Body of pancreas (tissue), 4 donors: ENCODE measurements at regions not wholly inside any gene's neighbourhood (a gene's known extent, or its start where the extent isn't known, plus 50 kb on each side); places are given as distances from the start of the nearest gene placed in this dataset.

ENCODE experiments used
- ATAC-seq: fragments of 150-250 bp; one replicate; pipeline ENCODE4 v1.9.1; 2016
- DNase-seq, 4 donors: peaks; one replicate each; pipeline ENCODE4 v3.0.0-alpha.2; 2019
- H3K27ac ChIP-seq, 4 donors: fragments of 200-600 bp; sonication (generic); 1 replicate in 3 of 4; 2 replicates in 1 of 4; pipeline versions ENCODE4 v1.5.1 to v1.6.1; 2016 to 2019; ENCODE audit warnings: mild to moderate bottlenecking in 1 of 4, mixed read lengths in 1 of 4, moderate library complexity in 1 of 4
- H3K27me3 ChIP-seq, 2 donors: fragments of 200-600 bp; sonication (generic); one replicate each; pipeline ENCODE4 v1.6.0; 2016; ENCODE audit warnings: mild to moderate bottlenecking in 1 of 2
- H3K36me3 ChIP-seq, 2 donors: fragments of 200-600 bp; sonication (generic); replicated peaks in 1 of 2; 2 replicates each; pipeline ENCODE4 v1.5.1; 2016; ENCODE audit warnings: low read depth in 2 of 2; ENCODE audit not compliant: insufficient read depth in 1 of 2
- H3K4me1 ChIP-seq: fragments of 200-600 bp; sonication (generic); one replicate; pipeline ENCODE4 v1.6.0; 2016
- H3K4me3 ChIP-seq, 2 donors: fragments of 200-600 bp; sonication (generic); 1 replicate in 1 of 2; 2 replicates in 1 of 2; pipeline ENCODE4 v1.5.1; 2016 to 2019
- H3K9me3 ChIP-seq, 3 donors: fragments of 200-600 bp; sonication (generic); 1 replicate in 2 of 3; 2 replicates in 1 of 3; pipeline ENCODE4 v1.5.1; 2016
- POLR2A ChIP-seq, 3 donors: fragments of 450-650 bp; IDR thresholded peaks; one replicate each; pipeline ENCODE4 v1.6.1; 2016; ENCODE audit warnings: antibody characterized with exemption in 3 of 3, mild to moderate bottlenecking in 2 of 3
- WGBS, 2 donors: methylation state at CpG; one replicate each; pipeline ENCODE4 v1.1.5; 2017; 5-methylcytosine and 5-hydroxymethylcytosine counted together
- intact Hi-C: fragments of 100-400 bp; cut with DNase I; formaldehyde crosslinking; loops from one replicate; pipeline ENCODE4 v1.15.1; 2023
- TF ChIP-seq, protein P1 (sequence below), 7 experiments: fragments of 450-650 bp in 4 of 7; fragments of 200-600 bp in 3 of 7; sonication (generic) in 3 of 7; IDR thresholded peaks; one replicate each; pipeline ENCODE4 v1.5.1; 2016 to 2019; ENCODE audit warnings: antibody characterized with exemption in 7 of 7

DNA sequence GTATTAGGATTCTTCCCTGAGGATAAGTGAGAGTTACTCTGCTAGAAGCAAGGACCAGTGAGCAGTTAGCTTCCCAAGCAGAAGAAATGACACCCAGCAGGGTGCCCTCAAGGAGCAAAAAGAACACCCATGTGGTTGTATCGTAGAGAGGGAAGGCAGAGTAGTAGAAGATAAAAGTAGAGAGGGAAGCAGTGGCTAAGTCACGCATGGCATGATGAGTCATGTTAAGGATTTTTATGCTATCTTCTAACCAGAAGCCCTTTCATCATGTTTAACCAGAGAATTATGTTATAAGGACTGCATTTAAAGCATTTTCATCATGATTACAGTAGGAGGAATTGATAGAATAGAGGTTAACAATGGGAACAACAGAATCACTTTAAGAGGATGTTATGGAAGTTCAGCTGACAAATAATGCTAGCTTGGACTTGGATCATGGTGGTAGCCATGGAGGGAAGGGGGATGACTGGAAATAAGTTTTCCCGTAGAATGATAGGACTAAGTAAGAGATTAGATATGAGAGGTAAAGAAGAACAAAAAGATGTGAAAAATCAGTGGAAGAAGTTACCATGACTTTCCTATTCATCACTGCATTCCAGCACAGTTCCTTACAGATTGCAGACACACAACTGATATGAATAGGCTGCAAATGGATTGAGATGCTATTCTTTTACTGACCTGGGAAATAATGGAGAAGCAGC, 383.5 kb upstream of the INTU start:
- 51 to 53% methylated on average over 3 of the region's 3 CpGs for WGBS, 2 donors
- H3K27ac ChIP-seq = no peak overlapping the region
- H3K4me1 ChIP-seq = no peaks in the 10 kb centered on the region

DNA sequence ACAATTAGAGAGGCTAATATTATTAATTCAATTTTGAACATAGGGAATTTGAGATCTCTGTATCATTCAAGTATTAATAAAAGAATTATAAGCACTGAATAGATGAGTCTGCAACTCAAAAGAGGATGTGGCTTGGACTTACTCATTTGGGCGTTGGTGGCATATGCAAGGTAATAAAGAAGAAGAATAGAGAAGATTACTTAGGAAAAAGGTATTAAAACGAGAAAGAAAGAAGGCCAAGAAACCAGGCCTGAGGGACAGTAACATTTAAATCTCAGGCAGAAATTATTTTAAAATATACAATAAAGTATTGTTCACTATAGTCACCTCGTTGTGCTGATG, 383.0 kb upstream of the INTU start:
- ATAC-seq = no peak
- Histone ChIP-seq H3K4me3 (no peak overlapping the region), H3K27ac (no peak overlapping the region), H3K4me1 (no peaks in the 10 kb centered on the region), H3K9me3 (no peaks in the 10 kb centered on the region), H3K36me3 (no peaks in the 10 kb centered on the region), H3K27me3 (no peaks in the 10 kb centered on the region)
- TF ChIP-seq, protein P1, sequence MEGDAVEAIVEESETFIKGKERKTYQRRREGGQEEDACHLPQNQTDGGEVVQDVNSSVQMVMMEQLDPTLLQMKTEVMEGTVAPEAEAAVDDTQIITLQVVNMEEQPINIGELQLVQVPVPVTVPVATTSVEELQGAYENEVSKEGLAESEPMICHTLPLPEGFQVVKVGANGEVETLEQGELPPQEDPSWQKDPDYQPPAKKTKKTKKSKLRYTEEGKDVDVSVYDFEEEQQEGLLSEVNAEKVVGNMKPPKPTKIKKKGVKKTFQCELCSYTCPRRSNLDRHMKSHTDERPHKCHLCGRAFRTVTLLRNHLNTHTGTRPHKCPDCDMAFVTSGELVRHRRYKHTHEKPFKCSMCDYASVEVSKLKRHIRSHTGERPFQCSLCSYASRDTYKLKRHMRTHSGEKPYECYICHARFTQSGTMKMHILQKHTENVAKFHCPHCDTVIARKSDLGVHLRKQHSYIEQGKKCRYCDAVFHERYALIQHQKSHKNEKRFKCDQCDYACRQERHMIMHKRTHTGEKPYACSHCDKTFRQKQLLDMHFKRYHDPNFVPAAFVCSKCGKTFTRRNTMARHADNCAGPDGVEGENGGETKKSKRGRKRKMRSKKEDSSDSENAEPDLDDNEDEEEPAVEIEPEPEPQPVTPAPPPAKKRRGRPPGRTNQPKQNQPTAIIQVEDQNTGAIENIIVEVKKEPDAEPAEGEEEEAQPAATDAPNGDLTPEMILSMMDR (IDR thresholded peaks at IDR 0.05) = no peak
- TF ChIP-seq POLR2A (IDR thresholded peaks at IDR 0.05) = no peak
- no peak for DNase-seq
- 32 to 38% methylated on average over 3 of the region's 3 CpGs for WGBS, 2 donors
- intact Hi-C loops = no loop called here

More for the DNA sequence above, 383.5 kb upstream of the INTU start:
- intact Hi-C loops = no loop called here
- no peak for DNase-seq
- ATAC-seq = no peak
- no peaks in the 10 kb centered on the region for H3K27me3 ChIP-seq
- H3K36me3 ChIP-seq = no peaks in the 10 kb centered on the region
- no peak overlapping the region for H3K4me3 ChIP-seq
- no peaks in the 10 kb centered on the region for H3K9me3 ChIP-seq
- no peak for TF ChIP-seq POLR2A (IDR thresholded peaks at IDR 0.05)
- TF ChIP-seq, protein P1 (IDR thresholded peaks at IDR 0.05) = no peak

DNA sequence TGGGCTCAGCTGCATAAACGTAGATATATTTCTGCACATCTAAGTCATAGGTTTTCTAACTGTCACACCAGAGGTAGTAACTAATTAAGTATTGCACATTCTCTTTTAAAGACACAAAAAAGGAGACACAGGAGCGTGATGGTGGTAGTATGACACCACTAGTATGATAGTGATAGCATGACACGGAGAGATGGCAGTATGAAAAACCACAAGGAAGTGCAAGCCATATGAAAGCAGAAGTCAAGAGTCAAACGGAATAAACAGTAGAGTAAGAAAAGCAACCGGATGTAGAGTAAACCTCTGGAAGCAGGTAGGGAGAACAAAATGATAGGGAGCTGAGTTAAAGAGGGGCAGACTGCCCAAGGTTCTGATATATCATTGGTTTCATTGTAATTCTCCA, 382.2 kb upstream of the INTU start:
- intact Hi-C loops = no loop called here
- no peaks in the 10 kb centered on the region for H3K27me3 ChIP-seq
- 42 to 55% methylated on average over 5 of the region's 5 CpGs for WGBS, 2 donors
- TF ChIP-seq, protein P1 (IDR thresholded peaks at IDR 0.05) = no peak
- no peak for TF ChIP-seq POLR2A (IDR thresholded peaks at IDR 0.05)
- H3K9me3 ChIP-seq = no peaks in the 10 kb centered on the region
- no peak overlapping the region for H3K4me3 ChIP-seq
- no peaks in the 10 kb centered on the region for H3K36me3 ChIP-seq
- H3K4me1 ChIP-seq = no peaks in the 10 kb centered on the region
- no peak for DNase-seq
- no peak overlapping the region for H3K27ac ChIP-seq
- ATAC-seq = no peak

DNA sequence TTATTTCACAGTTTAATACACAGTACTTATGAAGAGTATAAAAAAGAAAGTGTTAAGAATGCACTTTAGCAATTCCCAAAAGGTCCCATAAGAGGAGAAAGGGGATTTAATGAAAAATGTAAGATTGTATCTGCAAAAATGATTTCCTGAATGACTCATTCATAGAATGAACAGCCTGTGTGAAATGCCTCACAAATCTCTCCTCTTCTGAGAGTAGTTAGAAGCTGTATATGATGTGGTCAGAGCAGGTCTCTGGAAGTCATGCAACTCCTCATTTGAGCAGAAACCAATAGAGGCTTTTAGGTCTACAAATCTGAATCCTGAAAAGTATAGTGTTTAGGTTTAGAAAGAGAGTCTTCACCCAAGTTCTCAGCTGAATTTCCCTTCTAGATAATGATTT, 381.3 kb upstream of the INTU start:
- Histone ChIP-seq H3K4me1 (no peaks in the 10 kb centered on the region), H3K36me3 (no peaks in the 10 kb centered on the region), H3K27me3 (no peaks in the 10 kb centered on the region), H3K4me3 (no peak overlapping the region), H3K9me3 (no peaks in the 10 kb centered on the region), H3K27ac (no peak overlapping the region)
- DNase-seq (no peak), ATAC-seq (no peak)
- intact Hi-C loops = no loop called here
- TF ChIP-seq, protein P1 (IDR thresholded peaks at IDR 0.05) = no peak
- TF ChIP-seq POLR2A (IDR thresholded peaks at IDR 0.05) = no peak

DNA sequence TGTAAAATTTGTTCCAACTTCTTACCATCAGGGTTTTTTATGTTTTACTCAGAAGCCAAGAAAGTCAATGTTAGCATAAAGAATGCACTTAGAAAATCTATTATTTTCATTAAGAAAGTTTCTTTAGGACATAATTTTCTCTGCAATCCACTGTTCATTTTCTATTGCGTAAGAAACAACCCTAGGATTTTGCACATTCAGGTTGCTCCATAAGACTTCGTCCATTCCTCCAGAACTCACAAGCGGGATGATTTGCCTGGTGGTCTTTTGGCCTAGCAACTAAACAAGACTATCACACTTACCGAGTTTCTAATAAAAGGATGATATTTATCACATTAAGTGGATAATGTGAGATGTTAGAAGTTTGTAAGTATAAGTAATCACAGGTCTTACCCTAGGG, 376.3 kb upstream of the INTU start:
- WGBS, 2 donors = 64 to 77% methylated on average over 4 of the region's 4 CpGs
- no peak for ATAC-seq
- intact Hi-C loops = no loop called here
- Histone ChIP-seq H3K27ac (no peak overlapping the region), H3K27me3 (no peaks in the 10 kb centered on the region), H3K36me3 (no peaks in the 10 kb centered on the region), H3K4me1 (no peaks in the 10 kb centered on the region), H3K4me3 (no peak overlapping the region), H3K9me3 (no peaks in the 10 kb centered on the region)
- TF ChIP-seq, protein P1 (IDR thresholded peaks at IDR 0.05) = no peak
- no peak for TF ChIP-seq POLR2A (IDR thresholded peaks at IDR 0.05)
- DNase-seq = no peak
